Muscle of arm (tissue), 1 donor: ENCODE measurements at regions not wholly inside any gene's neighbourhood (a gene's known extent, or its start where the extent isn't known, plus 50 kb on each side); places are given as distances from the start of the nearest gene placed in this dataset.

Experiments
- DNase-seq: peaks from one replicate; pipeline ENCODE4 v3.0.0-alpha.2; 2013

DNA sequence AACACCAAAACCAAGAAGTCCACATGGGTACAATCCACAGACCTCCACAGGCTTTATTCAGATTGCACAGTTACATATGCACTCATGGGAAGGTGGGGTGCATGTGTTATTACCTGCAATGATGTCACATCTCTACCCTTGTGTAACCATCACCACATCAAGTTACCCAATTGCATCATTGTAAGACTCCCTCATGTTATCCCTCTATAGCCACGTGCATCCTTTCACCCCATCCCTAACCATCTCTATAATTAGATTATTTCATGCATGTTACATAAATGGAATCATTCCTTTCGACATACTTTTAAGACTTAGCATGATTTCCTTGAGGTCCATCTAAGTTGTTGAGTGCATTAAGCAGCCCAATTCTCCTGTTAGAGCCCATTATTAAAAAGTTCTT, 408.2 kb upstream of the C16orf82 start:
- no peak for DNase-seq

GRCh38 chr16:26658915-26659314, 407.8 kb upstream of the C16orf82 start:
- DNase-seq, result no peak

DNA sequence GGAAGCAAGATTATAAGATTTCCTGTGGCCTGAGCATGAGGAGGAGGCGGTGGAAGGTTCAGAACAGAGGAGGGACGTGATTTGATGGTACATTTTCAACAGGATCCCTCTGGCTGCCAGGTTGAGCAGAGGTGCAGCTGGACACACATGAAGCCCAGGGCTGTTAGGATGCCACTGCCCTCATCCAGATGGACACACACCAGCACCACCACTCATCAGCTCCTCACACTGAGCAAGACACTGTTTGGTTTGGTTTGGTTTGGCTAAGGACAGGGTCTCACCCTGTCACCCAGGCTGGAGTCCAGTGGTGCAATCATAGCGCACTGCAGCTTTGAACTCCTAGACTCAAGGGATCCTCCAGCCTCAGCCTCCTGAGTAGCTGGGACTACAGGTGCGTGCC, 402.6 kb upstream of the C16orf82 start:
- no peak for DNase-seq

DNA sequence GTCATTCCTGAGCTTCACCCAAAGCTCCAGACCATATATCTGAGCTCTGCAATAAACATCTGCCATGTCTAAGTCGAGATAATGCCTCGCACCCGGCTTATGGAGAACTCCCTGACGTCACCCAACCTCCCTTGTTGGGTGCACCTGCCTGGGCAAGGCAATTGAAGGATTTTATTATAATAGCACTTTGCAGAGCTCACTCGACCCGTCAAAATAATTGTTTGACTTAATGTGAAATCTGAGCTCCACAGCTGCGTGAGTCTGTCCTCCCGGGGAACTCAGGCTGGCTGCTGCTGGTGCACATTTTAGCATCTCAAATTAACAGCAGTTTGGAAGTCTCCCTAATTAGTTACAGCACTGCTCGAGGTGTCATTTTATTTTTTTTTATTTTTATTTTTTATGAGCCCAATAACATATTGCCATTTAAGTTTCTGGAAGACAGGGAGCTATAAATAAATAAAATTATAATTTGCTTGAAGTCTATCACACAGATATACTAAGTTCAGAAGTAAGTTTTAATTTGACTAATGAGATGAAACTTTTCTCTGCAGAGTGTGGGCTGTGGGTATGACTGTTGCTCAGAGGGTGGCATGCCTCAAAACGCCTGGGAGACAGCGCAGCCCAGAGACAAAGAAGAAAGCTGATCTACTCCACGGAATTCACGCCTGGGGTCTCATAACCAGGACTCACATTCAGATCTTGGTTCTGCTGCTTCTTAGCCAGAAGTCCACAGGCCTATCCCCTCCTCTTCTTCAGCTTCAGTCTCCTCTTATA, 401.4 kb upstream of the C16orf82 start:
- no peak for DNase-seq

- no peak for DNase-seq
Observed at GRCh38 chr16:26666486-26666885, 400.2 kb upstream of the C16orf82 start.

DNA sequence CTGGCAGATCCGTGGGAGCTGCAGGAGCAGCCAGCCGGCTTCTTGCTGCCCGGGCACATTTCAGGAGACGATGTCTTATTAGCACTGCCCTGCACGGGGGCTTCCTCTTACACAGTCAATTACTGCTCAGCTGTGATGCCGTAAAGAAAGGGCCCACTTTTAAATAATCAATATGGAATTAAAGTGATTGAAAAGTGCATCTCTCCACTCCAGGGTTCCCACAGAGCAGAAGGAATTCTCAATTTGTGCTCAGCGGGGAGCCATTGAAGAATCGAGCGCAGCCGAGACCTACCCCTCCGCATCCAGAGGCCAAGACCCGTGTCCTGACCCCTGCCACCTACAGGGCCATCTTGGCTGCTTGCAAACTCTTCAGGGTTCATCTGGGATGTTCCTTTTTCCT, 399.4 kb upstream of the C16orf82 start:
- no peak for DNase-seq

DNA sequence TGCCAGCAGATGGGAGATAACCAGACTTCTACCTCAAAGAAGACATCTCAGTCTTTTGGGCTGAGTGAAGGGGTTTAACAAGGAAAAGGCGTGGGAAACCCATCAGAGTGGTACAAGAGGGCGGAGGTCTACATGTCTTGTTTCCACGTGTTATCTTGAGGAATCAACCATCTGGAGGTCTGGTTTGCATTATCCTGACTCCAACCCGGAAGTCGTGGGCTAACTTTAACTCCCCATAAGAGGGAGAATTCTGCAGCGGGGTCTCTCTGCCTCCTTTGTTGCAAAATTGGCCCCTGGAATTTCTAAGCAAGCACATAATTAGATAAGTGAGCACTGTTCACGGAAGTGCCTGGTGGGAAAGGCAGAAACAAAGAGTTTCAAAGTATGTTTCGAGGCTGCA, 398.7 kb upstream of the C16orf82 start:
- DNase-seq, result no peak

DNA sequence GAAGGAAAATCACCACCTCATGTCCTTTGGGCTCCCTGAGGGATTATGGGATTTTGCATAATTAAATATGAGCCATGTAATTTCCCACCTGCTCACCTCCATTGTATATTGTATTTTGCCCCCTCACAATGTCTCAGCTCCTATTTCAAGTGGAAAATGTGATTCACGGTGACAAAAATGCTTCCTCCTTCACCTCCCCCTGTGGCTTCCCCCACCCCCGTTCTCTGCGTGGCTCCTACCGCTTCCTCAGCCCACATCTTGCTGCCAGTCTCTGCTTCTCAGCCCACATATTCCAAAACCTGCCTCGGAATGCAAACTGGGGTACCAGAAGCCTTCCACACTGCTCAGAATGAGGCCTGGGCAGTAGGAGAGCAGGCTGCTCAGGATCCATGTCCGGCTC, 394.5 kb upstream of the C16orf82 start:
- no peak for DNase-seq

DNA sequence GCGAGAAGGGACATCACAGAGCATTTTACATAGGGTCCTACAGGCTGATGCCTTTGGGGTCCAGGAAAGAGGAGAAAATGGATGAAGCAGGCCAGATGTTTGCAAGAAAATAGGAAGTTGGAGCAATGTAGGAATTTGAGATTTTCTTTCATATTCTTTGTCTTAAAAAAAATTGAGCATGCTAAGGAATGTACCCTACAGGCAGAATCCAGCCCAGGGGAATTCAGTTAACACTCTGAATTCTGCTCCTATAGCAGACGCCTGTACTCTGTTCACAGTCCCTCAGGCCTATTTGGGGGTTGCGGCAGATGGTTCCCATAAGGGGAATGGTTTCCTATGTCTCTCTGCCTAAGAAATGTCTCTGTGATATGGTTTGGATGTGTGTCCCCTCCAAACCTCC, 393.7 kb upstream of the C16orf82 start:
- no peak for DNase-seq

DNA sequence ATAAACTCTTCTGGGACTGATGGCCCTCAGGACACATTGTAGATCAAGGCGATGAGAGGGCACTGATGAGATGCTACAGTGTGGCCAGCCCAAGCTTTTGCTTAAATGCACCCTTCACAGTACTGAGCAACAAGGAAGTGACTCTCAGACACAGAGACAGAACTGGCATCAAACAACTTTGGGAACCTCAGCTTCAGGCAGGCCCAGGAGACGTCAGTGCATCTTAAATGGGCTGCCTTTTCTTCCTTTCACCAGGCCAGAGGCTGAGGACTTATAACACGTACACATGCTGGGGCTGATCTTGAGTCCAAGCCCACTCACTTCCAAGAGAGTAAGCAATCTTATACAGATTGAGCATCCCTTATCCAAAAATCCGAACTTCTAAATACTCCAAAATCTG, 386.1 kb upstream of the C16orf82 start:
- no peak for DNase-seq

- DNase-seq, result no peak
Observed at GRCh38 chr16:26688105-26688504, 378.6 kb upstream of the C16orf82 start.

DNA sequence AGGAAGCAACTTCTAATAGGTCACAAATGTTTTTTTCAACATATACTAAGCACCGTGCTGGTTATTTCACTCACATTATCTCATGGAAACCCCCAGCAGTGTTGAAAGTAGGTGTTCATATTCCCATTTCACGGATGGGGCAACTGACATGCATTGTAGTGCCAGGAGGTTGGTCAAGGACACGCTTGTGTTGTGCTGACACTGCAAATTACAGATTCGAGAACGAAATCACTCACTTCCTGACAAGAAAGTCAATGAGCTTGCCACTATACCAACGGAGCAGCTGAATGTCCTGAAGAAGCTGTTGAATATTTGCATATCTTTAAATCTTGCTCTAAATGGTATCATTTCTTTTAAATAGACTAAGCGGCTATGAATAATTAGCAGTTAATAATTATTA, 378.0 kb upstream of the C16orf82 start:
- DNase-seq, result no peak

GRCh38 chr16:26692658-26693057, 374.1 kb upstream of the C16orf82 start:
- DNase-seq, result no peak

GRCh38 chr16:26697807-26698206, 368.9 kb upstream of the C16orf82 start:
- no peak for DNase-seq

GRCh38 chr16:26700250-26700649, 366.5 kb upstream of the C16orf82 start:
- DNase-seq, result no peak

GRCh38 chr16:26701243-26701886, 365.4 kb upstream of the C16orf82 start:
- DNase-seq, result no peak

DNA sequence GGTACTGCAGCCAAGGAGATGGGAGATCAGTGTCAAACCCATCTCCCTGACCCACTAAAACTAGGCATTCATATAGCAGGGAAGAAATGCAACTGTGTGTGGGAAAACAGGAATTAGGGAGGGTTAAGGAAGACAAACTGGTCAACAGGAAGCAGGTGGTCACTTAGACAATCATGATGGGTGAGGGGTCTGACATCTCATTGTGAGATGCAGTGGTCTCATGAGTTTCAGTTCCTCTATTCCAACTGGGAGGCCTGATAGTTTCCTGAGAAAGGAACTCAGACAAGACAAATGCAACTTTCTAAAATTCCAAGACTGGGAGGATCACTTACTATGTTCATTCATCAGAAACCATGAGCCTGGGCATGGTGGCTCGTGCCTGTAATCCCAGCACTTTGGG, 361.4 kb upstream of the C16orf82 start:
- DNase-seq, result no peak

DNA sequence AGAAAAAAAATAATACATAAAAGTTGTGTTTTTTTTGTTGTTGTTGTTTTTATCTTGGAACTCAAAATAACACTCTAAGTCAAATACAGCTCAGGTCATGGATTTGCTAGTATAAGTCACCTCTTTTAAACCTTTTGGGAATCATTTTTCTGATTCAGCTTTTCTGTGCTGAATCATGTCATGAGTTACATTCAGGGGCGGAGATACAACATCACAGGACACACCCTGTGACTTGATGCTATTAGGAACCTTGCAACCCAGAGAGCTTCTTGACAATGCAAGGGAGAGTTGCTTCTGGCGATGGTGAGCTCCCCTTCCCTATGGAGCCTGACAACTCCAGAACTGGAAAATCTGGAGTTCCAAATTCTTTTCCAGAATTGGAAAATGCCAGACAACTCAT, 358.3 kb upstream of the C16orf82 start:
- DNase-seq, result no peak

DNA sequence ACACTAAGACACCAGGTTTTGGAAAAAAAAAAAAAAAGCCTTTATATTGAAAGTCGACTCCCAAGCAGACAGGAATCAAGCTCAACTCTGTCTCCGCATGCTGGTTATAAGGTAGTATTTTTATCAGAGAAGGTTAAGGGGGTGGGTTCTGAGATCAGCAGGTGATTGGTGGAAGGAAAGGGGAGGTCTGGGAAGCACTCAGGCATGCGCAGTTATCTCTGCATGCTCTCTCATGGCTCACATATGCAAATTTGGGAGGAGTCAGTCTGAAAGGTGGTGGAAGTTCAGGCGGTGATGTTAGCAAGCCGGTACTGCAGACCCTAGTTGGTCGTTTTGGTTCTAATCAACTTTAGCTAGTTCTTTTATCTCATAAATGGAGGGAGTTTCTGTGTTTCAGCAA, 357.6 kb upstream of the C16orf82 start:
- DNase-seq, result no peak

- DNase-seq, result no peak
Observed at GRCh38 chr16:26709754-26710153, 357.0 kb upstream of the C16orf82 start.

- DNase-seq, result no peak
Observed at GRCh38 chr16:26710450-26710849, 356.3 kb upstream of the C16orf82 start.

DNA sequence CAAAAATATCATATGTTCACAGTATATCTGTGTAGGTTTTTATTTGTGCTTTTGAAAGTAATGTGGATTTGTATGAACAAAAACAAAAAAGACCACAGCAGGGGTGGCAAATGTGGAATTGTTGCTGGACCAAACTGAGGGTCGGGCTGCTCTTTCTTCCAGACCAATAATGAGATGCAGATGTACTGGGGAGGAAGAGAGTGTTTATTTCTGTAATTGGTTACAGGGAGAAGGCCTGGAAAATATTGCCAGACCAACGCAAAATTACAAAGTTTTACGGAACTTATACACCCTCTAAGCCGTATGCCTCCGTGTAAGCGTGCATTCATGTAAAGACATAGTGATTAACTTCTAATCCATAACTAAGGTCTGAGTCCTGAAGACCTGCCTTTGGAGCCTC, 353.9 kb upstream of the C16orf82 start:
- DNase-seq, result peak; percentile 30

- DNase-seq, result no peak
Observed at GRCh38 chr16:26715969-26716368, 350.8 kb upstream of the C16orf82 start.

- no peak for DNase-seq
Observed at GRCh38 chr16:26717826-26718225, 348.9 kb upstream of the C16orf82 start.
